ENCODE measurements at regions not wholly inside any gene's neighbourhood (a gene's known extent, or its start where the extent isn't known, plus 50 kb on each side); places are given as distances from the start of the nearest gene placed in this dataset.

GRCh38 chr12:65611396-65611795, 212.9 kb upstream of the HMGA2 start:
- TF ChIP-seq CTCF (IDR thresholded peaks at IDR 0.05; ENCODE audit: low read depth, low read length) (no peak), POLR2A (IDR thresholded peaks at IDR 0.05; ENCODE audit: extremely low read depth, insufficient read length) (no peak), MYC (IDR thresholded peaks at IDR 0.05; ENCODE audit: low read depth, low read length) (no peak), MAX (IDR thresholded peaks at IDR 0.05; ENCODE audit: low read depth, low read length) (no peak)
